SH-SY5Y (cell line): ENCODE measurements at regions not wholly inside any gene's neighbourhood (a gene's known extent, or its start where the extent isn't known, plus 50 kb on each side); places are given as distances from the start of the nearest gene placed in this dataset.

Experiments
- GATA2 ChIP-seq: IDR thresholded peaks from 2 replicates; pipeline ENCODE4 v1.6.1; 2011; ENCODE audit warnings: mild to moderate bottlenecking, low read depth, low read length
- GATA3 ChIP-seq: IDR thresholded peaks from 2 replicates; pipeline ENCODE4 v1.6.1; 2011; ENCODE audit warnings: low read depth, mild to moderate bottlenecking, low read length, moderate library complexity

DNA sequence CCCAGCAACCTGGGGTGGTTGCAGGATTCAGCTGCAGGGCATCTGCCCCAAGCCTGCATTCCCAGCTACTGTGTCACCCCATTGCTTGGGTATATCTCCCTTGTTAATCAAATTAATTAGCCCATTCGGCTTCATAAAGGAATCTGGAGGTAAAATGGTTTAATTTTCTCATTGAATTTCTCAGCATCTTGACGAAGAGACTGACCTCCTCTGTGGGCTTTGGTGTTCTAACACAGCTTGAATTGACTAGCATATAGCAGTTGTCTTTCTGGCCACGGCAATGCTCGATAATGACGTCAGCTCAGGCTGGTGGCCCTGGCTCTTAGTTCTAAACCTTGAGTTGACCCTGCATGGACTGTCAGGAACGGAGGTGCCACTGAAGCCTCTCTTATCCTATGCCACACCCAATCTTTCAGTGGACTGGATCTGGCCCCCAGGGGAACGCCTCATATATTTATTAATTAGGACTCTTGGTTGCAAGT is 72.4 kb downstream of the MSX2 start:
- TF ChIP-seq GATA2 (no peak), GATA3 (no peak)
